GM12874 (cell line): ENCODE measurements at regions not wholly inside any gene's neighbourhood (a gene's known extent, or its start where the extent isn't known, plus 50 kb on each side); places are given as distances from the start of the nearest gene placed in this dataset.

Source experiments
- TF ChIP-seq, protein P1 (sequence below): IDR thresholded peaks from 2 replicates; pipeline ENCODE4 v1.5.1; 2011; ENCODE audit warnings: low read depth, mild to moderate bottlenecking, control low read depth, low read length, moderate library complexity; ENCODE audit not compliant: insufficient read depth

DNA sequence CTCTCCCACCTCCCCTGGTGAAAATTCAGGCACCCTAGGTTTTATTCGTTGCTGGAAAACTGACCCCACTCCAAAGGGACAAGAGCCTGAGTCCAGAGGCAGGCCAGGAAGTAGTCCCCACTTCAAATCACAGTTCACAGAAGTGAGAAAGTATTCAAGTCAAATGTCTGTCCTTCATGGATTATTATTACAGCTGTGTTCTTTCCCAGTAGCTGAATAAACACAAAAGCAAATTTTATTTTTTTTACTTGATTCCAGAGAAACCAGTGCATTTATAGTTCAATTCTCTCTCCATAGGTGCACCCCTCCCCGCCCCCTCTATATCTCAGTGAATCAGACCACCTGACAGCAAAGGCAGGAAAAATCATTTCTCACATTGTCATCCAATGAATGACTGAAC, 113.8 kb upstream of the COL1A2 start:
- TF ChIP-seq, protein P1, sequence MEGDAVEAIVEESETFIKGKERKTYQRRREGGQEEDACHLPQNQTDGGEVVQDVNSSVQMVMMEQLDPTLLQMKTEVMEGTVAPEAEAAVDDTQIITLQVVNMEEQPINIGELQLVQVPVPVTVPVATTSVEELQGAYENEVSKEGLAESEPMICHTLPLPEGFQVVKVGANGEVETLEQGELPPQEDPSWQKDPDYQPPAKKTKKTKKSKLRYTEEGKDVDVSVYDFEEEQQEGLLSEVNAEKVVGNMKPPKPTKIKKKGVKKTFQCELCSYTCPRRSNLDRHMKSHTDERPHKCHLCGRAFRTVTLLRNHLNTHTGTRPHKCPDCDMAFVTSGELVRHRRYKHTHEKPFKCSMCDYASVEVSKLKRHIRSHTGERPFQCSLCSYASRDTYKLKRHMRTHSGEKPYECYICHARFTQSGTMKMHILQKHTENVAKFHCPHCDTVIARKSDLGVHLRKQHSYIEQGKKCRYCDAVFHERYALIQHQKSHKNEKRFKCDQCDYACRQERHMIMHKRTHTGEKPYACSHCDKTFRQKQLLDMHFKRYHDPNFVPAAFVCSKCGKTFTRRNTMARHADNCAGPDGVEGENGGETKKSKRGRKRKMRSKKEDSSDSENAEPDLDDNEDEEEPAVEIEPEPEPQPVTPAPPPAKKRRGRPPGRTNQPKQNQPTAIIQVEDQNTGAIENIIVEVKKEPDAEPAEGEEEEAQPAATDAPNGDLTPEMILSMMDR: no peak

DNA sequence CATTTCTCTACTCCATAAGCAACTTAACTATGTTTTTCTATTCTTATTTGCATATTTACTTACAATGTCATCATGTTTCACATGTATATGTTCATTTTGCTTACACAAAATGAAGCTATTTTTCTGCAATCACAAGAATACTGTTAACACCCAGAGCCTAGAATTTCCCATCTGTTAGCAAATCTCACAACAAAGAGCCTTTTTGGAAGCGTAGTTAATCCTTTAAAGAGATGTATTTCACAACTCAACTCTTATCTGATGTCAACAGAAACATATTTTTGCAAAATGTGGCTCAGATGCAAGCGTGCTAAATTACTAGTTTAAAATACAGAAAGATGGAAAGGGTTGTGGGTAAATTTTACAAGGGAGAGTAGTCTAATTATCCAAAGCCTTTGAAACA, 110.6 kb upstream of the COL1A2 start:
- TF ChIP-seq, protein P1: no peak

DNA sequence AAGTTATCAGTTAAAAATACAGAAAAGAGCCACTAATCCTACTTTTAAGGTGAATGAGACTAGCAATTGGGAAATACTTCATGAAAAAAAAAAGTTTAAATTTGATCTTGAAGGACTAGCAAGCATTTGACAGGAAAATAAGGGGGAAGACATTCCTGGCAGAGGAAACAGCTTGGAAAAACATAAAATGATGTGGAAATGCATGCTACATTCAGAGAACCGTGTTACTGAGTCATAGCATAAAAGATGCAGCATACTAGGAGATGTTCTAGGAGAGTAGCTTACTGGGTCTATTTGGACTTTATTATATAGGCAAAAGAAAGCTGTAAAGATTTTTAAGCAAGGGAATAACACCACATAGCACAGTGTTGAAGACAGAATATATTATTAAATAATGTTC, 108.6 kb upstream of the COL1A2 start:
- TF ChIP-seq, protein P1: no peak

DNA sequence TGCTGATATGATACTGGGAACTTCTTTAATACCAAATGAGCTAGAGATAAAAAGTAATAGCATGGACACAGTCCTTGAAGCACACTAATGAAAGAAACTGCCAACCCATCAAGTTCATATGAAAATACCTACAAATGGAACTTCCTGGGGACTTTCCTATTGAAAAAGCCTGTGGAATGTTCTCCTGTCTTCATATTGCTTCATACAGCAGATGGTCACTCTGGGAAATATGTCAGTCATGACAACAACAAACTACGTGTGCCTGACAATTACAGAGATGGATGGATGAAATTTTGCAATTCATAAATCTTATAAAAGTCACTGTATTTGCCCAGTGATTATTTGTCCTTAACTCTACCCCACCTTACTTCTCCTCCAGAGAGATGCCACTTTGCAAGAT, 106.6 kb upstream of the COL1A2 start:
- TF ChIP-seq, protein P1: no peak

DNA sequence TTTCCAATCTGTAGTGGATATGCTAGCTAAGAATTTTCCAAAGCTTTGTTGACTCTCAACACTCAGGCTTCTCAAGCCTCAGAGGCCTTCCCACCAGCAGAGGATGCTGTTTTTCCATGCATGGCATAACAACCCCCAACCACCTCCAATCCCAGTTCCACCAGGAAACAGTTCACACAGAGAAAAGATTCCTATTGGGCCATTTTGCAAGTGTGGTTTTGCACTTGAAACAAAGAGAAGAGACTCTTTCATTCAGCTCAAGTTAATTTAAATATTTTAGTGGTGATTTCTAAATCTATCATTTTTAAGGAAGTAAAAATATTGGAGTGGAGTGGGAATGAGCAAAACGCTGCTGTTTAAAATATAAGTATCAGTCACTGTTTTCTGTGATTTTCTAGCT, 105.6 kb upstream of the COL1A2 start:
- TF ChIP-seq, protein P1: 0 out of 2 replicates have a peak, but pooled peaks have one; percentile 24

DNA sequence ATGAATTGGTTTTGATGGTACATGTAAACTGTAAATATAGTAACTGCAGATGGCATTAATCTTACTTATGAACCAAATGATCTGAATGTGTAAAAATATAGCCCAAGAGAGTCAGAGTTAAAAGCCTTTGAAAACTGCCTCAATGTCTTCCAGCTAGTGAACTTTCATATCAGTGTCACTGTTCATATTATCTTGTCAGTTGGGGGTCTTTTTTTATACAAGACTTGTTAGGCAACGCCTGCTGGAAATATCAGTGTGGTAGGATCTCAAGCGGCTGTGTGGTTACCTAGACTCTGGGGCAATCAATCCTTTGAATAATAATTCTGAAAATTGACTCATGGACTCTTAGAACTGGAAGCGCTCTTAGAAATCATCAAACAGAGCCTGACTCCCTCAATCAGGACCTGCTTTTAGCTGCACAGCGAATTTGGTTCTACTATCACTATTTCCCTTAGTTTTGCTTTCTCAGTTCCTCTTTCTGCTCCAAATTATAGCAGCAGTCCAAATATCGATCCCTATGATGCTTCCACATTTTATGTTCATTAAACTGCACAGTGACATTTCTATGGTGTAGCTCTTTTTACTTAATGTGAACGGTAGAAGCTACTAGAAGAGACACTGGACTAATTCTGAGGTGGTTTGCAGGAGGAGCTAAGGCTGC, 100.1 kb upstream of the COL1A2 start:
- TF ChIP-seq, protein P1: no peak

DNA sequence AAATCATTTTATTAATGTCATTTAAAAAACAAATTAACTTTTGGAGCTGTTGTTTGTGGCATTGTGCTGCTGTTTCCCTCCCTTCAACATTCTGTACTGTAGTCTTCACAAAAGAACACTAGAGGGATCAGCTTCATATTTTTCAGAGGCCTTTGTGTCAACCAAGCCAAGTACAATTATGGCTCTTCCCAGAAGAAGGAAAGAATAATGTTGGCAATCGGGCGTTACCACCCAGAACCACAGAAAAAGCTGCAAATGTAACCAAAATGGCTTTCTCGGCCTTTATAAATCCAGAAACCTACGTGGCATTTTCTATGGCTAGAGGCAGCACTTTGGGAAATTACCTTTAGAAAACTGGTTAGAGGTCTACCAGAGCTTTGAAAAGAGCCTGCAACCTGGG, 98.8 kb upstream of the COL1A2 start:
- TF ChIP-seq, protein P1: no peak

DNA sequence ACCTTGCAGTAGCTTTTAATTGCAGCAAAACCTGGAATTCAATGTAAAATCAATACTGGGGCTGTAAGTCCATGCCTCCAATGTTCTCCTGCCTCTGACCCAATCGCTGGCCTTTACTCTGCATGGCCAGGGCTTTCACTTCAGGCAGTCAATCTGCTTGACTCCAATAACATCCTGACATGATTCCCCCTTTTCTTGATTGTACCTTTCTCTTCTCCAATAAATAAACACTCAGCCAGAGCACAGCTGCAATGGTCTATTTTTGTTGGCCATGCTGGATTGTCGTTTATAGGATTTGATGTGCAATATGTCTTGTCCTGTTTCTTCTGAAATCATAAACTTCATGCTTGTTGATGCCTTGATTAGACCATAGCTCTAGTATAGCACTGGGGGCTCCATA, 97.8 kb upstream of the COL1A2 start:
- TF ChIP-seq, protein P1: no peak
